ENCODE measurements at regions not wholly inside any gene's neighbourhood (a gene's known extent, or its start where the extent isn't known, plus 50 kb on each side); places are given as distances from the start of the nearest gene placed in this dataset.
"Not testable (repeated sequence)": the region's sequence is repeated elsewhere in the genome, so short reads cannot be mapped to it uniquely, and the experiment has no call there.

DNA sequence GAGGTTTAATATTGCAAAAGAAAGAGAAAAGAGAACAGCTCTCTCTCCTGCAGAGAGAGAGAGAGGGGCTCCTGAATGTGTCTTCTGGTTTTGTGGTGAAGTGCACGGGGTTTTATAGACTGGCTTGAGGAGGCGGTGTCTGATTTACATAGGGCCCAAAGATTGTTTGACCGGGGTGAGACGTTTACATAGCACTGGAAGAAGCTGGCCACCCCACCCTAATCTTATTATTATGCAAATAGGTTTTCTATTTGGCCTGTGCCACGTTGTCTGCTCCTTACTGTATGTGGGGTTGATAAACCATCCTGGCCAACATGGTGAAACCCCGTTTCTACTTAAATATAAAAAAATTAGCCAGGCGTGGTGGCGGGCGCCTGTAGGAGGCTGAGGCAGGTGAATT lies 268.6 kb downstream of the SV2B start:
- H3K4me1 ChIP-seq, result no peaks in the 10 kb centered on the region
- no peaks in the 10 kb centered on the region for H3K27me3 ChIP-seq
- H3K27ac ChIP-seq, result no peak overlapping the region
- H3K4me3 ChIP-seq, result no peak overlapping the region
- TF ChIP-seq, protein P1, sequence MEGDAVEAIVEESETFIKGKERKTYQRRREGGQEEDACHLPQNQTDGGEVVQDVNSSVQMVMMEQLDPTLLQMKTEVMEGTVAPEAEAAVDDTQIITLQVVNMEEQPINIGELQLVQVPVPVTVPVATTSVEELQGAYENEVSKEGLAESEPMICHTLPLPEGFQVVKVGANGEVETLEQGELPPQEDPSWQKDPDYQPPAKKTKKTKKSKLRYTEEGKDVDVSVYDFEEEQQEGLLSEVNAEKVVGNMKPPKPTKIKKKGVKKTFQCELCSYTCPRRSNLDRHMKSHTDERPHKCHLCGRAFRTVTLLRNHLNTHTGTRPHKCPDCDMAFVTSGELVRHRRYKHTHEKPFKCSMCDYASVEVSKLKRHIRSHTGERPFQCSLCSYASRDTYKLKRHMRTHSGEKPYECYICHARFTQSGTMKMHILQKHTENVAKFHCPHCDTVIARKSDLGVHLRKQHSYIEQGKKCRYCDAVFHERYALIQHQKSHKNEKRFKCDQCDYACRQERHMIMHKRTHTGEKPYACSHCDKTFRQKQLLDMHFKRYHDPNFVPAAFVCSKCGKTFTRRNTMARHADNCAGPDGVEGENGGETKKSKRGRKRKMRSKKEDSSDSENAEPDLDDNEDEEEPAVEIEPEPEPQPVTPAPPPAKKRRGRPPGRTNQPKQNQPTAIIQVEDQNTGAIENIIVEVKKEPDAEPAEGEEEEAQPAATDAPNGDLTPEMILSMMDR (IDR thresholded peaks at IDR 0.05), result no peak
- TF ChIP-seq POLR2AphosphoS5 (IDR thresholded peaks at IDR 0.05; ENCODE audit: insufficient read depth in 1 of 2, low read depth in 1 of 2) (no peak), POLR2A (IDR thresholded peaks at IDR 0.05) (no peak)
- intact Hi-C loops (cut with DNase I), result no loop called here
- no peak for DNase-seq (ENCODE audit: extremely low spot score in 2 of 2)
- H3K36me3 ChIP-seq, result no peaks in the 10 kb centered on the region
- no peaks in the 10 kb centered on the region for H3K9me3 ChIP-seq

- Histone ChIP-seq H3K4me1 (no peaks in the 10 kb centered on the region), H3K9me3 (no peaks in the 10 kb centered on the region), H3K27me3 (no peaks in the 10 kb centered on the region), H3K27ac (no peak overlapping the region), H3K4me3 (no peak overlapping the region), H3K36me3 (no peaks in the 10 kb centered on the region)
- DNase-seq (ENCODE audit: extremely low spot score in 2 of 2), result no peak
- TF ChIP-seq POLR2A (IDR thresholded peaks at IDR 0.05) (no peak), POLR2AphosphoS5 (IDR thresholded peaks at IDR 0.05; ENCODE audit: insufficient read depth in 1 of 2, low read depth in 1 of 2) (no peak)
- TF ChIP-seq, protein P1 (IDR thresholded peaks at IDR 0.05), result no peak
- intact Hi-C loops (cut with DNase I), result no loop called here
Measured at GRCh38 chr15:91369823-91370222, 269.8 kb downstream of the SV2B start.

- H3K36me3 ChIP-seq; H3K4me1 ChIP-seq; DNase-seq (ENCODE audit: extremely low spot score in 2 of 2); H3K27me3 ChIP-seq; H3K9me3 ChIP-seq; H3K27ac ChIP-seq; H3K4me3 ChIP-seq; intact Hi-C loops (cut with DNase I): not testable (repeated sequence)
Measured at GRCh38 chr15:91371345-91371744, 271.3 kb downstream of the SV2B start.

GRCh38 chr15:91374336-91374735 lies 274.3 kb downstream of the SV2B start:
- Histone ChIP-seq H3K9me3 (no peaks in the 10 kb centered on the region), H3K4me3 (no peak overlapping the region), H3K27ac (no peak overlapping the region), H3K4me1 (no peaks in the 10 kb centered on the region), H3K27me3 (no peaks in the 10 kb centered on the region), H3K36me3 (no peaks in the 10 kb centered on the region)
- no peak for DNase-seq (ENCODE audit: extremely low spot score in 2 of 2)
- intact Hi-C loops (cut with DNase I), result no loop called here
- TF ChIP-seq, protein P1 (IDR thresholded peaks at IDR 0.05), result no peak
- TF ChIP-seq POLR2AphosphoS5 (IDR thresholded peaks at IDR 0.05; ENCODE audit: insufficient read depth in 1 of 2, low read depth in 1 of 2) (no peak), POLR2A (IDR thresholded peaks at IDR 0.05) (no peak)

GRCh38 chr15:91376038-91376437 lies 276.0 kb downstream of the SV2B start:
- Histone ChIP-seq H3K27me3 (no peaks in the 10 kb centered on the region), H3K9me3 (no peaks in the 10 kb centered on the region), H3K4me1 (no peaks in the 10 kb centered on the region), H3K27ac (no peak overlapping the region), H3K36me3 (no peaks in the 10 kb centered on the region), H3K4me3 (no peak overlapping the region)
- intact Hi-C loops (cut with DNase I), result no loop called here
- TF ChIP-seq POLR2AphosphoS5 (IDR thresholded peaks at IDR 0.05; ENCODE audit: insufficient read depth in 1 of 2, low read depth in 1 of 2), result no peak
- TF ChIP-seq POLR2A (IDR thresholded peaks at IDR 0.05), result no peak
- TF ChIP-seq, protein P1 (IDR thresholded peaks at IDR 0.05), result no peak
- no peak for DNase-seq (ENCODE audit: extremely low spot score in 2 of 2)

DNA sequence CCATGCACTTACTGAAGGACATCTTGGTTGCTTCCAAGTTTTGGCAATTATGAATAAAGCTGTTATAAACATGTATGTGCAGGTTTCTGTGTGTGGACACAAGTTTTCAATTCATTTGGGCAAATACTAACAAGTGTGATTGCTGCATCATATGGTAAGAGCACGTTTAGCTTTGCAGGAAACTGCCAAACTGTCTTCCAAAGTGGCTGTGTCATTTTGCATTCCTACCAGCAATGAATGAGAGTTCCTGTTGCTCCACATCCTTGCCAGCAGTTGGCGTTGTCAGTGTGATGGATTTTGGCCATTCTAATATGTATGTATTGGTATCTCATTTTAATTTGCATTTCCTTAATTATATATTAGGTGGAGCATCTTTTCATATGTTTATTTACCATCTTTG lies 280.1 kb downstream of the SV2B start:
- no peak for DNase-seq (ENCODE audit: extremely low spot score in 2 of 2)
- TF ChIP-seq, protein P1 (IDR thresholded peaks at IDR 0.05), result no peak
- no peak for TF ChIP-seq POLR2A (IDR thresholded peaks at IDR 0.05)
- no peak for TF ChIP-seq POLR2AphosphoS5 (IDR thresholded peaks at IDR 0.05; ENCODE audit: insufficient read depth in 1 of 2, low read depth in 1 of 2)
- H3K27me3 ChIP-seq, result no peaks in the 10 kb centered on the region
- no peak overlapping the region for H3K27ac ChIP-seq
- no peaks in the 10 kb centered on the region for H3K4me1 ChIP-seq
- H3K9me3 ChIP-seq, result no peaks in the 10 kb centered on the region
- H3K4me3 ChIP-seq, result no peak overlapping the region
- H3K36me3 ChIP-seq, result no peaks in the 10 kb centered on the region
- intact Hi-C loops (cut with DNase I), result no loop called here
